Esophagus squamous epithelium (tissue), 4 donors: ENCODE measurements at regions not wholly inside any gene's neighbourhood (a gene's known extent, or its start where the extent isn't known, plus 50 kb on each side); places are given as distances from the start of the nearest gene placed in this dataset.

Experiments
- CTCF ChIP-seq, 6 experiments: fragments of 450-650 bp in 4 of 6; fragments of 200-600 bp in 2 of 6; sonication (generic) in 2 of 6; IDR thresholded peaks; one replicate each; pipeline ENCODE4 v1.5.1; 2016 to 2019; ENCODE audit warnings: antibody characterized with exemption in 6 of 6, mild to moderate bottlenecking in 4 of 6, moderate library complexity in 4 of 6
- POLR2A ChIP-seq, 4 donors: fragments of 450-650 bp; IDR thresholded peaks; one replicate each; pipeline ENCODE4 v1.6.1; 2017; ENCODE audit warnings: antibody characterized with exemption in 4 of 4, mild to moderate bottlenecking in 4 of 4, moderate library complexity in 3 of 4

- TF ChIP-seq CTCF (IDR thresholded peaks at IDR 0.05) (no peak), POLR2A (IDR thresholded peaks at IDR 0.05) (no peak)
Observed at GRCh38 chr5:124111886-124112285, 599.9 kb downstream of the CSNK1G3 start.
